Suprapubic skin (tissue), 4 donors: ENCODE measurements at regions not wholly inside any gene's neighbourhood (a gene's known extent, or its start where the extent isn't known, plus 50 kb on each side); places are given as distances from the start of the nearest gene placed in this dataset.

Experiments used
- DNase-seq, 2 donors: peaks; one replicate each; pipeline ENCODE4 v3.0.0-alpha.2; 2019; ENCODE audit warnings: low spot score in 2 of 2
- H3K27ac ChIP-seq: fragments of 200-600 bp; sonication (generic); one replicate; pipeline ENCODE4 v1.5.1; 2019
- H3K27me3 ChIP-seq: fragments of 200-600 bp; sonication (generic); one replicate; pipeline ENCODE4 v1.5.1; 2019
- H3K36me3 ChIP-seq: fragments of 200-600 bp; sonication (generic); one replicate; pipeline ENCODE4 v1.5.1; 2019
- H3K4me1 ChIP-seq: fragments of 200-600 bp; sonication (generic); one replicate; pipeline ENCODE4 v1.5.1; 2019
- H3K4me3 ChIP-seq: fragments of 200-600 bp; sonication (generic); one replicate; pipeline ENCODE4 v1.5.1; 2019; ENCODE audit warnings: mild to moderate bottlenecking
- H3K9me3 ChIP-seq: fragments of 200-600 bp; sonication (generic); one replicate; pipeline ENCODE4 v1.5.1; 2019
- EP300 ChIP-seq: sonication (generic); formaldehyde crosslinking; IDR thresholded peaks from one replicate; pipeline ENCODE4 v1.6.1; 2017; ENCODE audit warnings: antibody characterized with exemption
- POLR2A ChIP-seq, 2 donors: fragments of 450-650 bp; IDR thresholded peaks; one replicate each; pipeline ENCODE4 v1.6.1; 2017; ENCODE audit warnings: antibody characterized with exemption in 2 of 2, mild to moderate bottlenecking in 2 of 2, moderate library complexity in 2 of 2
- POLR2AphosphoS5 ChIP-seq, 3 donors: sonication (generic); formaldehyde crosslinking; IDR thresholded peaks; one replicate each; pipeline ENCODE4 v1.6.1; 2017; ENCODE audit warnings: antibody characterized with exemption in 3 of 3
- WGBS: methylation state at CpG from one replicate; pipeline ENCODE4 v1.1.5; 2018; 5-methylcytosine and 5-hydroxymethylcytosine counted together
- TF ChIP-seq, protein P1 (sequence below), 2 donors: fragments of 200-600 bp in 1 of 2; fragments of 450-650 bp in 1 of 2; sonication (generic) in 1 of 2; IDR thresholded peaks; one replicate each; pipeline ENCODE4 v1.5.1; 2016 to 2019; ENCODE audit warnings: antibody characterized with exemption in 2 of 2, mild to moderate bottlenecking in 1 of 2, moderate library complexity in 1 of 2

DNA sequence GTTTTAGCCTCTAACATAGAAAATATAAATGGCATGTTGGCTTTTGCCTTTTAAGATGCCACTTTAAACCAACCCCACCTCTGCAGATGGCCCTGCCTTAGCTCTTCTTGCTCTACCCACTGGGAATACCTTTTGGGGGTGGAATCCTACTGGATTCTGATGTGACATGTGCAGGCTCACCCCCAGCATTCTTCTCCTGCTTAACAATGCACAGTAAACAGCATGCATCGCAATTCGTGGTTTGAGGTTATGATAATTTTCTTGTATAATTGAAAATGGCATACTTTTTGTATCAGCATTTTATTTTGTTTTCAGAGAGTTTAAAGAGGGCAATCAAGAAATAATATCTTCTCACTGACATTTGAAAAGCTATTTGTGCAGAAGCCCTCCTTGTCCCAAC lies 167.9 kb downstream of the AREG start:
- H3K4me1 ChIP-seq = no peaks in the 10 kb centered on the region
- H3K36me3 ChIP-seq = no peaks in the 10 kb centered on the region
- H3K9me3 ChIP-seq = no peaks in the 10 kb centered on the region
- no peaks in the 10 kb centered on the region for H3K27me3 ChIP-seq
- H3K27ac ChIP-seq = no peak overlapping the region
- 85% methylated on average over 2 of the region's 2 CpGs for WGBS
- DNase-seq = no peak
- no peak for TF ChIP-seq EP300
- no peak for TF ChIP-seq POLR2AphosphoS5 (IDR thresholded peaks at IDR 0.05)
- TF ChIP-seq, protein P1, sequence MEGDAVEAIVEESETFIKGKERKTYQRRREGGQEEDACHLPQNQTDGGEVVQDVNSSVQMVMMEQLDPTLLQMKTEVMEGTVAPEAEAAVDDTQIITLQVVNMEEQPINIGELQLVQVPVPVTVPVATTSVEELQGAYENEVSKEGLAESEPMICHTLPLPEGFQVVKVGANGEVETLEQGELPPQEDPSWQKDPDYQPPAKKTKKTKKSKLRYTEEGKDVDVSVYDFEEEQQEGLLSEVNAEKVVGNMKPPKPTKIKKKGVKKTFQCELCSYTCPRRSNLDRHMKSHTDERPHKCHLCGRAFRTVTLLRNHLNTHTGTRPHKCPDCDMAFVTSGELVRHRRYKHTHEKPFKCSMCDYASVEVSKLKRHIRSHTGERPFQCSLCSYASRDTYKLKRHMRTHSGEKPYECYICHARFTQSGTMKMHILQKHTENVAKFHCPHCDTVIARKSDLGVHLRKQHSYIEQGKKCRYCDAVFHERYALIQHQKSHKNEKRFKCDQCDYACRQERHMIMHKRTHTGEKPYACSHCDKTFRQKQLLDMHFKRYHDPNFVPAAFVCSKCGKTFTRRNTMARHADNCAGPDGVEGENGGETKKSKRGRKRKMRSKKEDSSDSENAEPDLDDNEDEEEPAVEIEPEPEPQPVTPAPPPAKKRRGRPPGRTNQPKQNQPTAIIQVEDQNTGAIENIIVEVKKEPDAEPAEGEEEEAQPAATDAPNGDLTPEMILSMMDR (IDR thresholded peaks at IDR 0.05) = no peak
- no peak for TF ChIP-seq POLR2A (IDR thresholded peaks at IDR 0.05)
- H3K4me3 ChIP-seq = no peak overlapping the region

DNA sequence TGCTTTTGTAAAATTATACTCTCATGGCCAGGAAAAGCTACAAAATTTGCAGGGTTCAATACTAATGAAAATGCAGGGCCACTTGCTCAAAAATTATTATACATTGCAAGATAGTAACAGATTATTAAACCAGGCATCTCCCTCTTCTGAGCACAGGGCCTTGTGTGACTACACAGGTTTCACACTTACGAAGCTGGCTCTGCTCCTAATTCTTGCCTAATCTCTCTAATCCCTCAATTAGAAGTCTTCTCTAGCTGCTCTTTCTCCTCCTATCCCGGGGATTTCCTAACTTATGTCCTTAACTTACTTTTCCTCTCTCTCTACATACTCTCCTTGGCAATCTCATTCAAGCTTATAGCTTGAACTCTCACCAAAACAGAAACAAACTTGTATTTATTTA lies 168.3 kb downstream of the AREG start:
- Histone ChIP-seq H3K4me3 (no peak overlapping the region), H3K36me3 (no peaks in the 10 kb centered on the region), H3K27me3 (no peaks in the 10 kb centered on the region), H3K9me3 (no peaks in the 10 kb centered on the region), H3K27ac (no peak overlapping the region), H3K4me1 (no peaks in the 10 kb centered on the region)
- no peak for DNase-seq
- WGBS = 51% methylated on average over 2 of the region's 2 CpGs
- TF ChIP-seq POLR2AphosphoS5 (IDR thresholded peaks at IDR 0.05) (no peak), EP300 (no peak), POLR2A (IDR thresholded peaks at IDR 0.05) (no peak)
- TF ChIP-seq, protein P1 (IDR thresholded peaks at IDR 0.05) = no peak

DNA sequence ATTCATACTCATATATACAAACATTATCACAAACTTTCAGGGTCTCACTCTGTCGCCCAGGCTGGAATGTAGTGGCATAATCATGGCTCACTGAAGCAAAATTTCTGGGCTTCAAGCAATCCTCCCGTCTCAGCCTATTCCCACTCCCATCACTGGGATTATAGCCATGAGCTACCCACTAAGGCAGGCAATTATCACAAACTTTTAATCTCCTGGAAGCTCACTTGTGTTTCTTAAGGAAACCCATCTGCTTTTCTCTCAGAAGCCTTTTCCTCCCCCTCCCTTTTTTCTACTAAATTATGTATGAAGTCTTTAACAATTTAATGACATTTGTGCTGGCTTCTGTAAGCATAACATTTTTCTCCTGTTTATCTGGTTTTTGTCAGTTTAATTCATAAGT lies 170.5 kb downstream of the AREG start:
- H3K4me3 ChIP-seq = no peak overlapping the region
- H3K4me1 ChIP-seq = no peaks in the 10 kb centered on the region
- DNase-seq = no peak
- H3K27me3 ChIP-seq = no peaks in the 10 kb centered on the region
- H3K9me3 ChIP-seq = no peaks in the 10 kb centered on the region
- H3K36me3 ChIP-seq = no peaks in the 10 kb centered on the region
- TF ChIP-seq POLR2AphosphoS5 (IDR thresholded peaks at IDR 0.05) = no peak
- TF ChIP-seq EP300 = no peak
- TF ChIP-seq, protein P1 (IDR thresholded peaks at IDR 0.05) = no peak
- TF ChIP-seq POLR2A (IDR thresholded peaks at IDR 0.05) = no peak
- H3K27ac ChIP-seq = no peak overlapping the region
- WGBS = 65% methylated on average over 2 of the region's 2 CpGs

DNA sequence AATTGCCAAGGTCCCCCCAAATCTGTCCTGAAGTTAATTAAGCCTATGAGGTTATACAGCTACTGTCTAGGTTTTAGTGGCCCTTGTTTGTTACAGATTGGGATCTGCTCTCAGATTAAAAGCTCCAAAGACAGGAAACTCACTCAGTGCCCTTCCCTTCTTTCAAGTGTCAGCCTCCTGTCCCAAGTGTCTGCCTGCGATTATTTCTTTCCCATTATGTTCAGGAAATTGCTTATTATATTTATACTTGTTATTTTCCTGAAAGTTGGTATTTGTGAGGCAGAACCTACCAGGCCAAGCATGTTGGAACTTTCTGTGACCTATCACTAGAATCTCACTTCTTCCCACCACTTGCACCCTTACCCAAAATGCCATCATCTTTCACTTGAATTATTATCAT lies 173.2 kb downstream of the AREG start:
- TF ChIP-seq EP300 = no peak
- TF ChIP-seq, protein P1 (IDR thresholded peaks at IDR 0.05) = no peak
- no peak for TF ChIP-seq POLR2AphosphoS5 (IDR thresholded peaks at IDR 0.05)
- TF ChIP-seq POLR2A (IDR thresholded peaks at IDR 0.05) = no peak
- no peaks in the 10 kb centered on the region for H3K4me1 ChIP-seq
- no peak overlapping the region for H3K27ac ChIP-seq
- H3K27me3 ChIP-seq = no peaks in the 10 kb centered on the region
- no peak overlapping the region for H3K4me3 ChIP-seq
- DNase-seq = no peak
- H3K9me3 ChIP-seq = no peaks in the 10 kb centered on the region
- no peaks in the 10 kb centered on the region for H3K36me3 ChIP-seq
- WGBS = 81% methylated on average over 1 of the region's 1 CpG

DNA sequence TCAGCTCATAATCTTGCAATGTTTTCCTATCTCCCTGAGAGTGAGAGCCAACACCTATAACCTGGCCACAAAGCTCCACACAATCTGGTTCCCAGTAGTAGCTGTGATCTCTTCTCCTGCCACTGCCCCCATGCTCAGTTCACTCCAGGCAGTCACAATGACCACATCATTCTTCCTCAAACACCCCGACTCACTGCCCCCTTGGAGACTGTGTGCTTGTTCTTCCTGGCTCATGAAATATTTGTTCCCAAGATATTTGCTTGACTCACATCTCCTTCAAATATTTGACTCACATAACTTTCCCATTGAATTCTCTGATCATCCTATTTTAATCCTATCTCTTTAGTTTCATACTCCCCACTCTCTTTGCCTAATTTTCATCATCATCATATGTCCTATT lies 173.7 kb downstream of the AREG start:
- no peak overlapping the region for H3K27ac ChIP-seq
- no peaks in the 10 kb centered on the region for H3K36me3 ChIP-seq
- no peaks in the 10 kb centered on the region for H3K9me3 ChIP-seq
- 73% methylated on average over 1 of the region's 1 CpG for whole genome bisulfite sequencing
- TF ChIP-seq, protein P1 (IDR thresholded peaks at IDR 0.05) = no peak
- TF ChIP-seq EP300 (no peak), POLR2A (IDR thresholded peaks at IDR 0.05) (no peak), POLR2AphosphoS5 (IDR thresholded peaks at IDR 0.05) (no peak)
- DNase-seq = no peak
- no peak overlapping the region for H3K4me3 ChIP-seq
- no peaks in the 10 kb centered on the region for H3K4me1 ChIP-seq
- H3K27me3 ChIP-seq = no peaks in the 10 kb centered on the region
